Fibroblast of pulmonary artery (primary cell): ENCODE measurements at regions not wholly inside any gene's neighbourhood (a gene's known extent, or its start where the extent isn't known, plus 50 kb on each side); places are given as distances from the start of the nearest gene placed in this dataset.

Experiments
- DNase-seq: peaks from one replicate; pipeline ENCODE4 v3.0.0-alpha.2; 2010; ENCODE audit warnings: low read depth
- H3K4me3 ChIP-seq: replicated peaks from 2 replicates; pipeline ENCODE4 v1.5.1; 2011; ENCODE audit warnings: low read depth, mild to moderate bottlenecking, control low read depth, low read length, moderate library complexity
- CTCF ChIP-seq: IDR thresholded peaks from 2 replicates; pipeline ENCODE4 v1.5.1; 2011; ENCODE audit warnings: mild to moderate bottlenecking, control low read depth, low read length, inconsistent platforms; ENCODE audit errors: missing control alignments

- DNase-seq = no peak
- no peak for TF ChIP-seq CTCF
- H3K4me3 ChIP-seq = no peak overlapping the region
These were observed 191.9 kb downstream of the CENPW start for GRCh38 chr6:126531840-126532239.

- DNase-seq = no peak
- no peak for TF ChIP-seq CTCF
- H3K4me3 ChIP-seq = no peak overlapping the region
These were observed 194.5 kb downstream of the CENPW start for GRCh38 chr6:126534401-126534800.

- no peak for DNase-seq
- TF ChIP-seq CTCF = no peak
- no peak overlapping the region for H3K4me3 ChIP-seq
These were observed 195.2 kb downstream of the CENPW start for GRCh38 chr6:126535138-126535537.

DNA sequence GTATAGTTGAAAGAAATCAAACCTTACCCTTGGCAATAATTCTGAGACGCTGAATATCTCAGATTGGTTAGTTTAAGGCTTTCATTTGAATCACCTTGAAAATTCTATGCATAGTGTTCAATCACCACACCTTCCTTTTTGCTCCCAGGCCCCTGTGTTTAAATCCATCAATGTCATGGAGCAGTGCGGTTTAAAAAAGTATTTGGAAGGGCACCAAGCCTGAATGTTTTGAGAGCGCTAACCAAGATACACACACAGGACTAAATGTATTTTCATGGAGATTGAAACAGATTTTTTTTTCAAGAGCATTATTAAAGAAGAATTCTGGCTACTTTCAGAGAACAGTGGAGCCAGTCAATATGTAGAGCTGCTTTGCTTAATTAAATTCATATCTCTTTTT lies 195.7 kb downstream of the CENPW start:
- H3K4me3 ChIP-seq = no peak overlapping the region
- TF ChIP-seq CTCF = no peak
- DNase-seq = peak; percentile 20

DNA sequence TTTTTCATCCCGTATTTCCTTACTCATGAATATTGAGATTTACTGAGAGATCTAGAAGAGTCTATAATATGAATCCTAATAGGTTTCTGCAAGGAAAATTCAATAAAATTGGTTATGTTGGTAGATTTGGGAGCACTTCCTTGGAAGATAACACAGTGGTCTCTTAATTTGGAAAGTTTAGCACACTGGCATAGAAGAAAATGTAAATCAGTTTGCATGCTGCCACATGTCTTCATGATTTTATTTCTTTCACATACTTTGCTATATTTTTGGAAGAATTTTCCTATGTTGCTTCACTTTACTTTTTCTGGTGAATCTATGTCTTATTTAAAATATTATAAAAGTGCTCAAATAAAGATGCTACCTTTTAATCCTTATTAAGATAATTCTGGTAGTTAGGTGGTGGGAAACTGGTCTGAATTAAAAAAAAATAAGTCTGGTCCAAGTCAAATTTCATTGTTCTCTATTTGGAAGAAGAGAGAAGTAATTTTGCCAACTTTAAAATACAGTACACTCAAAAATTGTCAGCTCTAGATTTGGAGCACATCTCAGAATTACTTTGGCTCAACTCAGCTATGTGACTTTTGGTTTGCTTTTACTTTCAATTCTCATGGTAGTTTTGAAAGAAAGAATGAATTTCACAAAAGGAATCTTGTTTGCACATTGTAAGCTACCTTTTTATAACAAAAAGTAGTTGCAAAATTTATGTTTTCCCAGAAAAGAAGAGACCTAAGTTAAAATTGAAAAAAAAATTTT lies 197.3 kb downstream of the CENPW start:
- H3K4me3 ChIP-seq = no peak overlapping the region
- no peak for DNase-seq
- no peak for TF ChIP-seq CTCF

DNA sequence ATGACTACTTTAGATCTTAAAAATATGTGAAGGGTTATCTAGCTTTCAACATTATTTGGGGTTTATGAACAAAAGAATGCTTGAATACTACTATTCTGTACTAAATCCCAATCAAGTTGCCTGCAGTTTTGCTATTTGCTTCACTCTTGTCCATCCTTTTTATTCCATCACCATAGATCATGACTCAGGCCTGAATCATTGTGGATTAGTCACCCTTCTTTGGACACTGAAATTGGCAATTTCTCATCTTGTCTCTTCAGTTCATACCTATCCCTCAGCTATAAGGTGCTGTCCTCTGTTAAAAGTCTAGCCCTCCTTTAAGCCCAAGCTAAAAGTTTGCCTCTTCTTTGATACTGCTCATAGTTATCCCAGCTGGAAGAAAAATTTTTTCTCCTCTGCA lies 199.1 kb downstream of the CENPW start:
- H3K4me3 ChIP-seq = no peak overlapping the region
- peak; percentile 57 for DNase-seq
- no peak for TF ChIP-seq CTCF

DNA sequence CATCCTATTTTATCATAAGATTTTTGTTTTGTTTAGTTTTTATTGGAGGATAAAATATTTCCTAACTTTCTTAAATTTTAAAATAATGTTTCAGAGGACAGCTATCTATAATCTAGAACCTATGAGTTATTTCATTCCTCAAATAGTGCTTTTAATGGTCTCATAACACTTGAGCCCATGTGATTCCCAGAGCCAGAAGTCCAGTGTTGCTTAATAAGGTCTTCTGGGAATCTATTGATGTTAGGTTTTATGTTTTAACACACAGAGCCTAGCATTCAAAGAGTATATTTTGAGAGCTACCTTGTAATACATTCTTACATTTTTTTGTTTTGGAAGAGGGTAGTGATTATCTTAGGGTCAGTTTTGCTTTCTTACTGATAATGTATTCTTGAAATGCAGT lies 200.2 kb downstream of the CENPW start:
- no peak for DNase-seq
- TF ChIP-seq CTCF = no peak
- no peak overlapping the region for H3K4me3 ChIP-seq
